ENCODE measurements at regions not wholly inside any gene's neighbourhood (a gene's known extent, or its start where the extent isn't known, plus 50 kb on each side); places are given as distances from the start of the nearest gene placed in this dataset.
"Not testable (repeated sequence)": the region's sequence is repeated elsewhere in the genome, so short reads cannot be mapped to it uniquely, and the experiment has no call there.

- no peak for DNase-seq (ENCODE audit: low read depth, low spot score)
Measured at GRCh38 chr14:105888784-105889665, 362.6 kb downstream of the TMEM121 start.

GRCh38 chr14:105889666-105890473, 363.5 kb downstream of the TMEM121 start:
- DNase-seq (ENCODE audit: low read depth, low spot score), result no peak

- no peak for DNase-seq (ENCODE audit: low read depth, low spot score)
Measured at GRCh38 chr14:105890474-105891220, 364.3 kb downstream of the TMEM121 start.

GRCh38 chr14:105891221-105891602, 364.8 kb downstream of the TMEM121 start:
- no peak for DNase-seq (ENCODE audit: low read depth, low spot score)

GRCh38 chr14:105891631-105892452, 365.5 kb downstream of the TMEM121 start:
- no peak for DNase-seq (ENCODE audit: low read depth, low spot score)

GRCh38 chr14:105892453-105893441, 366.4 kb downstream of the TMEM121 start:
- DNase-seq (ENCODE audit: low read depth, low spot score), result not testable (repeated sequence)

GRCh38 chr14:105893686-105894085, 367.3 kb downstream of the TMEM121 start:
- DNase-seq (ENCODE audit: low read depth, low spot score), result not testable (repeated sequence)

- no peak for DNase-seq (ENCODE audit: low read depth, low spot score)
Measured at GRCh38 chr14:105894125-105894977, 368.0 kb downstream of the TMEM121 start.

GRCh38 chr14:105894978-105895881, 368.8 kb downstream of the TMEM121 start:
- DNase-seq (ENCODE audit: low read depth, low spot score), result no peak

- not testable (repeated sequence) for DNase-seq (ENCODE audit: low read depth, low spot score)
Measured at GRCh38 chr14:105896206-105896605, 369.8 kb downstream of the TMEM121 start.

GRCh38 chr14:105896961-105897724, 370.8 kb downstream of the TMEM121 start:
- not testable (repeated sequence) for DNase-seq (ENCODE audit: low read depth, low spot score)

GRCh38 chr14:105897725-105898113, 371.3 kb downstream of the TMEM121 start:
- DNase-seq (ENCODE audit: low read depth, low spot score), result no peak

- DNase-seq (ENCODE audit: low read depth, low spot score), result no peak
Measured at GRCh38 chr14:105898482-105899010, 372.2 kb downstream of the TMEM121 start.

GRCh38 chr14:105899071-105899641, 372.8 kb downstream of the TMEM121 start:
- DNase-seq (ENCODE audit: low read depth, low spot score), result no peak

- DNase-seq (ENCODE audit: low read depth, low spot score), result no peak
Measured at GRCh38 chr14:105899657-105900397, 373.4 kb downstream of the TMEM121 start.

Data from activated naive CD8-positive, alpha-beta T cell treated with anti-CD3 and anti-CD28 coated beads, Interleukin-2, amount 50 U/mL, for 16 hours (primary cell).